SKM-1 (cell line): ENCODE measurements at regions not wholly inside any gene's neighbourhood (a gene's known extent, or its start where the extent isn't known, plus 50 kb on each side); places are given as distances from the start of the nearest gene placed in this dataset.

Experiments
- DNase-seq: peaks from one replicate; lab custom pipeline; 2025; ENCODE audit not compliant: unreplicated experiment; lab: John Stamatoyannopoulos, UW

- DNase-seq = no peak
Observed at GRCh38 chr1:101290922-101291561, 54.2 kb downstream of the S1PR1 start.

DNA sequence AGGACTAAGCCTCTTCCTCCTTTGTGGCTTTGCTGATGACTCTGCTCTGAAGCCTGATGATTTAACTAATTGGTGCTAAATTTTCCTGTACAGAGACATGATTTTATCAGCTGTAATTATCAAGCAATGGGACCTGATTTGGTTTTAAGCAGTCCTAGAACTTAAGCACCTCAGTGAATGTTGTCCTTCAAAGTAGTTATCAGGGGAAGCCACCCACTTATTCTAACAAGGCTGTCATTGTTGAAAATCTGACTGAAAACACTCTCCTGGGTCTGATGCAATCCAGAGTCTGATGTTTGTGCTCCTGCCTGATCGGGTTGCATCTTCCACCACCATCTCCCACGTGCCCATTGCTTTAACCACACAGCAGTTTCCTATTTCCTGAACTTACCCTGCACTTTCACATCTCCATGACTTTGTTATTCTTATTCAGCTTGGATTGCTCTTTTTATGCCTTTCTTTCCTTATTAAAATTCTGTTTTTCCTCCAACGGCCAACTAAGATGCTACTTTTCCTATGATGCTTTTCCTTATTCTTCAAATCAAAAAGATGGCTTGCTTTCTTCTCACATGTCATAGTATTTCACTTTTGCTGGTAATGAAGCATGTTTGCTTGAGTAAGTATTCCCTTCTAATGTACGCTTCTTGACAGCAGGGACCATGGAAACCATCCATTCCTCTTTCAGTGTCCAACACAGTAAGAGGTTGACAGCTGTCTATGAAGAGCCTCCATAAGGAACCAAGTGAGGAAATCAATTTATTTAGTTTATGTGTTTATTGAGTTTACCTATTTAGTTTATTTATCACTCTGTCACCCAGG, 55.0 kb downstream of the S1PR1 start:
- DNase-seq = peak; percentile 63

DNA sequence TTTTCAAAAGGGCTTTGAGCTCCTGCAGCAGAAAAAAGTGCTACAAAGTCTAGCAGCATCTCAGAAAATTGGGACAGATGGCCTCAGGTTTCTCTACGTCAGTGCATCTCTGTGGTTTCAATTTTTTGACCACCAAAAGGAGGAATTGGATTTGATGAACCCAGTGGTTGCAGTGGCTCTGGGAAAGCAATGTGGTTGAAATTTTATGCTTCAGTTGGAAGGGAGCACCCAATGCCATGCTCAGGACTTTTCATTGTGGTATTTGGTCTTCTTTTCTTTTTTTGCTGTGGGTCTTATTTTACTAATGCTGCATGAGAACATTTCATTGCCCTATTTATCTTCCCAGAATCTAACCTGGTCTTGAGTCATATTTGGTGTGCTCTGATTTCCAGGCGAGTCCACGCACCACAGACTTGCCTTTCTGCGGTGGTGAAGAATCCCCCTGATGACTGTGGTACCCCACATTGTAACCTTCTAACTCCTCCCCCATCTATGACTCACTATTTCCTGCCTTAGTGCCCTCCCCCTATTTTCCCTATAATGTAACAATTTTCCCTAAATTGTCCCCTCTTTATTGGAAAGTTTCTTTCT, 56.7 kb downstream of the S1PR1 start:
- DNase-seq = no peak

- DNase-seq = no peak
Observed at GRCh38 chr1:101295209-101295608, 58.4 kb downstream of the S1PR1 start.

- DNase-seq = no peak
Observed at GRCh38 chr1:101298663-101299062, 61.8 kb downstream of the S1PR1 start.

DNA sequence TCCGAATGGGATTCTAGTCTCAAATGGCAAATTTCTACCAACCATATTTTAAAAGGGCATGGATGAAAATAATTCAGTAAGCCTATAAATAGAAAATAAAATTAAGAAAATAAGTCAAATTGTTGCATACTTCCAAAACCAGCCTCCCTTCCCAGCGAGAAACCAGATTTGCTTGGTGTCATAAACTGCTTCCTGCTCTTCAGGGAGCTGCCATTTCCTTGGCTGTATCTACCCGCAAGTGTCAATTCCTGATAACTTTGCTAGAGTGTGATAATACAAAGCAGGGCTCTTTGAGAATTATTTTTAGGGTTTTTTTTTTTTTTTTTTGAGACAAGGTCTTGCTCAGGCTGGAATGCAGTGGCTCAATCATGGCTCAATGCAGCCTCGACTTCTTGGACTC, 62.3 kb downstream of the S1PR1 start:
- DNase-seq = no peak

DNA sequence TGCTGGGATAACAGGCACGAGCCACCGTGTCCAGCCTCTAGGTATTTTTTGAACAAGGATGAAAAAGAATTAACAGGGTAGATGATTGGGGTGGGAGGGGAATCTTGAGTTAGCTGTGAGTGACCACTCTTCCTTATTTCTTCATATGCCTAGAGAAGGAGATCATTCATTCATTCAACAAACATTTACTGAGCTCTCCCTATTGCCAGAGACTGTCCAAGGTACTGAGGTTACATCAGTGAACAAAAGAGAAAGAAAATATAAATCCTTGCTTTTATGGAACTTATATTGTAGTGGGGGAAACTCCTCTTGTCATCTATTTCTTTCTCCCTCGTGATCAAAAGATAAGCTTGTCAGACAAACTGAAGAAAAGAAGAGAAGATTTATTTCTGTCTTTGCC, 62.9 kb downstream of the S1PR1 start:
- DNase-seq = no peak

DNA sequence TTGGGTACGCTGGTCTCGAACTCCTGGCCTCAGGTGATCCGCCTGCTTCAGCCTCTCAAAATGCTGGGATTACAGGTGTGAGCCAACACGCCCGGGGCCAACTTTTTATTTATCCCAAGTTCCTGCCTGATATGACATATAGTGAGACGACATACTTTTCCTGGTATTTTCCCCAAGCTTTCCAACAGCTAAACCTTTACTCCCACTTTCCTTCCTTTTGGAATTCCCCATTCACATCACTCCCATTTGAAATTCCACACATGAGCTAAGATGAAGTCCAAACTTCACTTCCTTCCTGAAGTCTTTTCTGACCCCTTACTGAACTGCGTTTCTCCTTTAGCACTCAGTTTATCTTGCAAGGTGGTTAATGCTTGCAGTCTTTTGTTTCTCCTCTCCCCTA, 64.1 kb downstream of the S1PR1 start:
- DNase-seq = no peak

- DNase-seq = no peak
Observed at GRCh38 chr1:101301446-101302057, 64.7 kb downstream of the S1PR1 start.

- no peak for DNase-seq
Observed at GRCh38 chr1:101302831-101303511, 66.2 kb downstream of the S1PR1 start.

DNA sequence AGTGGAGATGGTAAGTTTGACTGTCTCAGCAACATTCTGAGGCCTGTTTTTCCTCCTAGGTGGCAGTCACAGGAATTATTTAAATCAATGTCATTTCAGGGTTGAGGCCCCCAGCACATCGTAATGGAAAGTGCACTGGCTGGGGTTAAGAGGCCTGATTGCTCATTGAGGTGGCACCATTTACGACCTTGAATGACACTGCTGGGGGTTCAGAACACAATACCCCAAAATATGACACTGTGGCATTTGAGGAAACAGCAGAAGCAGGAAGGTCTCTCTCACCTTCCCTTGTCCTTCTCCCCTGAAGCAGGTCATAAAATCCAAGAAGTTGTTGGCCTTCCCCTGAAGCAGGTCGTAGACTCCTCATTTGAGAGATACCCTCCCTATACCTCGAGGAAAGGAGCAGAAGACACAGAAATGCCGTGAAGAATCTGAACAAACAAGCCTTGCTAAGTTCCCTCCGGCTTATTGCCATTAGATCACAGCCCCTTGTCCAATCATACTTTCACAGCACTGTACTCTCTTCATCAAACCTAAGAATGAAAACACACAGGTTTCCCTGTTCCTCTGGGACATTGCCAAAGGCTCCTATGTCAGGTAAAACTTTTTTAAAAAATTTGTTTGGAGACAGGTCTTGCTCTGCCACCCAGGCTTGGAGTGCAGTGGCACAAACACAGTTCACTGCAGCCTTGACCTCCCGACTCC, 71.3 kb downstream of the S1PR1 start:
- DNase-seq = no peak

DNA sequence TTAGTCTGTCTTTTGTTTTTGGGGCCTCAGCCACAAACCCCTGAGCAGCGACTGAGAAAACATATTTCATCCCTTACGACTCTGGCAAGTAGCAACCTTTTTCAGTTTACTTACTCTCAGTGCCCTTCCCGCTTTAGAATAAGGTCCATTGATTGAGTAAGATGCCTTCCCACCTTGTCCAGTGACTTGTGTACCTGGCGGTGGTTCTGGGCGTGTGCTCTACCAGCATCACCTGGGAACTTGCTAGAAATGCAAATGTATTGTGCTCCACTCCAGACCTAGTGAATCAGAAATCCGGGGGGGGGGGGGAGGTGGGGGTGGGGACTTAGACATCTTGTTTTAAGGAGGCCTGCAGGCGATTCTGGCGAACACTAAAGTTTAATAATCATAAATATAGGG, 72.1 kb downstream of the S1PR1 start:
- no peak for DNase-seq

DNA sequence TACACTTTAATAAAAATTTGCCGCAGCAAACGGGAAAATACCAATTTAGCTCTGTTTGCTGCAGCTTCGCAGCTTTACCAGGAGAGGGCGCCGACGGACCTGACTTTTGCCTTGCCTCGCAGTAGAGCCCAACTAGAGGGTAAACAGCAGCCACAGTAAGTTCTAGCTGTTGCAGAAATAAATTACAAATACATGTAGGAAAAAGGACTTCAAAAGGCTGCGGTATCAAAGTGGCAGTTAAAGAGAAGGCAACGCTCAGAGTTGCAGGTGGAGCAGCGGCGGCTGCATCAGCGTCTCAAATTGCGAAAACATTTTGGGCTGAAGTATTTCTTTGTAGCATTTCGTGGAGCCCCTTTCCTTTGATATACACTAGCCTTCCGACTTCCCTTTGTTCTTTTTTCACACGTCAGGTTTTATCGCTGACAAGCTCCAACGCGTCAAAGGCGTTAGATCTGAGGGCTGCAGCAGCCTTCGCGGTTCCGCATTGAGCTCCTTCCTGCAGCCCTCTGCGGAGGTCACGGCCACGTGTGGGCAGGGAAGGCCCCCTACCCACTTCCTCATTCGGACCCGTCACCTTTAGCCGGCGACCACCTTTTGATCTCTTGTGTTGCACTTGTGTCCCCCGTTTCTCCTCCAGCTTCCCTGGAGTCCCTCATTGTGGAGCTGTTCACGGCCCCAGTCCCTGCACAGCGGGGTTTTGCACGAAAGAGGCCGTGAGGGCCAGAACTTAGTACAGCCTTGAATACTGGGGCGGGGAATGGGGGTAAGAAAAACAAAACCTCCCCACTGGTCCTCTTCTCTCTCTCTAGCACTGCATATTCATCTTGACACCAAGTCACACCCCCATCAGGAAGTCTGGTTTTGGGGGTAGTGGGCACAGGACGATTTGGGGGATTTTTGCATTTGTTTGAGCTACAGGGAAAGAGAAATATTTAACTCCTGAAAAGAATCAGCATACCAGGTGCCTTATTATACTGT, 72.8 kb downstream of the S1PR1 start:
- DNase-seq = no peak

- DNase-seq = no peak
Observed at GRCh38 chr1:101310506-101310905, 73.7 kb downstream of the S1PR1 start.

DNA sequence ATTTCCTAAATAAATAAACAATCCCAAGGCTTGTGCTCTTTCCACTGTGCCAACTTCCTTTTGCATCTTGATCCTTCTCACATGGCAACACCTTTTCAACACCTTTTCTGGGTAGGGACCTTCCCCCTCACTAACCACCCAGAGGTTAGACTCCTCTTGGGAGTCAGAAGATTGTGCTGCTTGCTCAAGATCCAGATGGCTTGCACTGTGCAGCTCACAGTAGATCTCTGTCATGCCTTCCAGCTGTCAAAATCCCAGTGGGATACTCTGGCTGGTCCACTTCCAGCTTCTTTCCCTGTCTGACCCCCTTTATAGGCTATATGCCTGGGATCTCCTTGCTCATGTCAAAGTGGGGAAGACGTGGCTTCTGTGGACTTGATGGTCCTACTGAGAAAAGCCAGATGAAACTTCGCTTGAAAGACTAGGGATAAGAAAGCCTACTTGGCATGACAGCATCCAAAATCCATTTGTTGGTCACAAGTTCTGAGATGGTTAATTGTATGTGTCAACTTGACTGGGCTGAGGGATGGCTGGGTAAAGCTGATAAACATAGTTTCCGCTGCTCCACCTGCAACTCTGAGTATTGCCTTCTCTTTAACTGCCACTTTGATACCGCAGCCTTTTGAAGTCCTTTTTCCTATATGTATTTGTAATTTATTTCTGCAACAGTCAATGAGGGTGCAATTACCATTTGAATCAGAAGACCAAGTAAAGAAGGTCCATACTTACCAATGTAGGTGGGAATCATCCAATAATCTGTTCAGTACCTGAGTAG, 74.5 kb downstream of the S1PR1 start:
- no peak for DNase-seq

DNA sequence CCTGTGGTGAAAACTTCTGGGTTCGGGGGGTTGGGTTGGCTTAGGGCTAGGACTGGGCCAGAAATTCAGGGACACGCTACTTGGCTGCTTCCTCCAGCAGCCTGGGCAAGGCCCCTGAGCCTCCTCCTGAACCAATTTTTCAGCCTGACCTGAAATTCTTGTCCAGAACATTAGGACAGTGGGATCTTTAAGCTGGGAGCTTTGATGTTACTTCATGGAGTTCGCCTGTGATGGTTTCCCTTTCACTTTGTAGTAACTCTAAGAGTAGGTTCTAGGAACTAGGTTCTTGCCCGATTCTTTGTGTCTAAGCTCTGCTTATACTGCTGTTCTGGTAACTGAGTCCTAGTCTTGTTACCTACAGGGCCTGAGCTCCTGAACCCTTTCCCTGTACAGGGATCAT, 75.3 kb downstream of the S1PR1 start:
- DNase-seq = no peak

GRCh38 chr1:101313356-101313755, 76.5 kb downstream of the S1PR1 start:
- no peak for DNase-seq

- DNase-seq = no peak
Observed at GRCh38 chr1:101314244-101314643, 77.4 kb downstream of the S1PR1 start.

- no peak for DNase-seq
Observed at GRCh38 chr1:101316256-101316655, 79.4 kb downstream of the S1PR1 start.
